ENCODE measurements at regions not wholly inside any gene's neighbourhood (a gene's known extent, or its start where the extent isn't known, plus 50 kb on each side); places are given as distances from the start of the nearest gene placed in this dataset.
"Not testable (repeated sequence)": the region's sequence is repeated elsewhere in the genome, so short reads cannot be mapped to it uniquely, and the experiment has no call there.

- intact Hi-C loops (cut with DNase I) = loop anchor here in 1 of 2 donors (10.0 kb wide), 1 partner anchor 999 kb away; no protein-coding TSS in a partner anchor
- no peak for DNase-seq (ENCODE audit: low spot score)
These were observed 390.3 kb upstream of the PKN2 start for GRCh38 chr1:88293691-88294190.

DNA sequence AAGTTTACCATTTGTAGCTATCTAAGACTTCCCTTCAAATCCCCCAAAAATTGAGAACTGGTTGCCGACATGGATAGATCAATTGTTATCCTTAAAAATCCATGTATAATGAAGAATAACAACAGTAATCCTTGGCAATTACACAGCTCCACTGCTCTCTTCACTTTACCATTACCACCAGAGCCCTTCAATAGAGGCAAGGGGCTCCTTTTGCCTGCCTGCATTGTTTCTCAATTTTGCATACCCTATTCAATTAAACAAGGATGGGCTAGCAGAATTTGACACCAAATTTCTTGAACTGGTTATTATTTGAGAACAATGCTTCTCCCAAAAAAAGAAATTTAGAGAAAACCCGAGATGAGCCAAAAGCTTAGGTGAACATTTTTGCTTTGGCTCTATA lies 387.8 kb upstream of the PKN2 start:
- DNase-seq (ENCODE audit: low spot score) = no peak
- intact Hi-C loops (cut with DNase I) = loop anchor here in 1 of 2 donors (10.0 kb wide), 1 partner anchor 1001 kb away; no protein-coding TSS in a partner anchor

- DNase-seq (ENCODE audit: low spot score) = no peak
- intact Hi-C loops (cut with DNase I) = loop anchor here in 1 of 2 donors (10.0 kb wide), 1 partner anchor 1002 kb away; no protein-coding TSS in a partner anchor
These were observed 387.4 kb upstream of the PKN2 start for GRCh38 chr1:88296642-88297041.

DNA sequence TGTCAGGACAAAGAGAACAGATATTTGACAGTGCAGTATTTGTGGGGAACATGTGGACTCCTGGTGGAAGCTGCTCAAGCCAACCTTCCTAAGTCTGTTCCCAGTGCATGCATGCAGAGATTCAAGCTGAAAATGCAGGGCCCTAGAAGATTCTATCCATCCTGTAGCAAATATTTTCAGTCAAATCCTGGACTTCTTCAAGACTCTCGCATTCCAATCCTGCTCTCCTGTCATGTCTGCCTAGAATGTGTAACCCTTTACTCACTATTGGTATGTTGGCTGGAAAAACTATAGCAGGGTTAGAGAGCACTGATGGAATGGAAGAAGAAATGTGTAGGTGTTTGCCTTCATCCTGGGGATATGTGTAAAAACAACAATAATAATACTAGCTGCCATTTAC lies 385.6 kb upstream of the PKN2 start:
- no peak for DNase-seq (ENCODE audit: low spot score)
- intact Hi-C loops (cut with DNase I) = loop anchor here in 1 of 2 donors (10.0 kb wide), 1 partner anchor 1004 kb away; no protein-coding TSS in a partner anchor

DNA sequence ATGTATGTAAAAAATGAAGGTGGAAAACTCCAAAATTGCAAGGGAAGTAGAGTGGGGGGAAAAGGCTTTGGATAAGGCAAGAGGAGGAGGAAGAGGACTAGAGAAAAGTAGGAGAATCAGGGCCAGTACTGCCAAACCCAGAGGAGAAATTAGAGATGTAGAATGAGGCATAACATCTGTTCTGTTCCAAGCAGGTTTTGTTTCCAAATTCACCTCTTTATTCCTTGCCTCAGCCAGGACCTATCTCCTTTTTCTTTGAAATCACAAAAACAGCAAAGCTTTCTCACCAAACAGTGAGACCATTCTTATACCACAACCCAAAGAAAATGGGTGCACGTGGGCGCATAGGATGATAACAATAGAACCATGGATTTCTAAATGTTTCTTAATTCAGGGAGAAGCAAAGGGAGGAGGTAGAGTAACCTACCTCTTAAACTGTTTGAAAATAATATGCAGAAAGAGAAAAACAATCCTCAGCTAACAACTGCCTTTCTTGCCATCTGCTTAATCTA lies 383.3 kb upstream of the PKN2 start:
- intact Hi-C loops (cut with DNase I) = loop anchor here in 1 of 2 donors (10.0 kb wide), 1 partner anchor 1166 kb away; no protein-coding TSS in a partner anchor
- DNase-seq (ENCODE audit: low spot score) = no peak

GRCh38 chr1:88302843-88303486 lies 381.1 kb upstream of the PKN2 start:
- DNase-seq (ENCODE audit: low spot score) = no peak
- intact Hi-C loops (cut with DNase I) = loop anchor here in 1 of 2 donors (10.0 kb wide), 1 partner anchor 1168 kb away; no protein-coding TSS in a partner anchor

DNA sequence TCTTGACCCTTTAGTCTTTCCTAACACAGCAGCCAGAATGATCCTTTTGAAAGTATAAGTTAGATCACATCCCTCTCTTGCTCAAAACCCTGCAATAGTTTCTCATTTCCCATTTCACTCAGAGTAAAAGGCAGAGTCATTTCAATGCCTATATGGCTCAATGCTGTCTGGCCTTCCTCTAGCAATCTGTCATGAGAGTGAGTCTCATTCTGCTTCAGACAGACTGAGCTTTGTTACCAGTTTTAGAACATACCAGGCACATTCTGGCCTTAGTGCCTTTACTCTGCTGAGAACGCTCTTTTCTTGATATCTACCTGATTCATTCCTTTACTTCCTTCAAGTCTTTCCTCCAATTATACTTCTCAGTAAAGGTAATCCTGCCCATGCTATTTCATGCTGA lies 372.8 kb upstream of the PKN2 start:
- DNase-seq (ENCODE audit: low spot score) = no peak
- intact Hi-C loops (cut with DNase I) = no loop called here

GRCh38 chr1:88311907-88312306 lies 372.2 kb upstream of the PKN2 start:
- DNase-seq (ENCODE audit: low spot score) = no peak
- intact Hi-C loops (cut with DNase I) = no loop called here

DNA sequence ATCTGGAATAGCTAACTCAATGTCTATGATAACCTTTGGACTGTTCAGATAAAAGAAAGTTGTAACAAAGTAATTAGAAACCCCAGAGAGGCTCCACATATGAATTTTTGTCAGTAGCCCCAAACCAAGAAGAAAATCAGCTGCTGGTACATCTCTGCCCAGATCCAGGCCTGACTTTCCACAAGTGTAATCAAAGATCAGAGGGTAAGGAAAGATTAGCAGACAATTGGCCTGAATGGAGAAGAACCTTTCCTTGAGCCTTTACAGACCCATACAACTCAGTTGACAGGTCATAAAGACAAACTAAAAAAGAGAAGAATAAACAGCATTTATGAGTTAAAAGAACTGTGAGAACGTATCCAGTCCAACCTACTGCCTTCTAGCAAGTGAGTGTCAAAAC lies 366.7 kb upstream of the PKN2 start:
- DNase-seq (ENCODE audit: low spot score) = no peak
- intact Hi-C loops (cut with DNase I) = no loop called here

GRCh38 chr1:88318740-88319139 lies 365.3 kb upstream of the PKN2 start:
- intact Hi-C loops (cut with DNase I) = no loop called here
- no peak for DNase-seq (ENCODE audit: low spot score)

GRCh38 chr1:88320291-88320690 lies 363.8 kb upstream of the PKN2 start:
- intact Hi-C loops (cut with DNase I) = no loop called here
- no peak for DNase-seq (ENCODE audit: low spot score)

GRCh38 chr1:88321706-88322105 lies 362.4 kb upstream of the PKN2 start:
- DNase-seq (ENCODE audit: low spot score) = no peak
- intact Hi-C loops (cut with DNase I) = no loop called here

GRCh38 chr1:88324899-88325298 lies 359.2 kb upstream of the PKN2 start:
- intact Hi-C loops (cut with DNase I) = no loop called here
- DNase-seq (ENCODE audit: low spot score) = no peak

GRCh38 chr1:88327391-88328267 lies 356.4 kb upstream of the PKN2 start:
- DNase-seq (ENCODE audit: low spot score) = no peak

GRCh38 chr1:88330201-88330600 lies 353.9 kb upstream of the PKN2 start:
- intact Hi-C loops (cut with DNase I) = no loop called here
- DNase-seq (ENCODE audit: low spot score) = no peak

More at GRCh38 chr1:88327391-88328267, 356.4 kb upstream of the PKN2 start:
- intact Hi-C loops (cut with DNase I) = no loop called here

DNA sequence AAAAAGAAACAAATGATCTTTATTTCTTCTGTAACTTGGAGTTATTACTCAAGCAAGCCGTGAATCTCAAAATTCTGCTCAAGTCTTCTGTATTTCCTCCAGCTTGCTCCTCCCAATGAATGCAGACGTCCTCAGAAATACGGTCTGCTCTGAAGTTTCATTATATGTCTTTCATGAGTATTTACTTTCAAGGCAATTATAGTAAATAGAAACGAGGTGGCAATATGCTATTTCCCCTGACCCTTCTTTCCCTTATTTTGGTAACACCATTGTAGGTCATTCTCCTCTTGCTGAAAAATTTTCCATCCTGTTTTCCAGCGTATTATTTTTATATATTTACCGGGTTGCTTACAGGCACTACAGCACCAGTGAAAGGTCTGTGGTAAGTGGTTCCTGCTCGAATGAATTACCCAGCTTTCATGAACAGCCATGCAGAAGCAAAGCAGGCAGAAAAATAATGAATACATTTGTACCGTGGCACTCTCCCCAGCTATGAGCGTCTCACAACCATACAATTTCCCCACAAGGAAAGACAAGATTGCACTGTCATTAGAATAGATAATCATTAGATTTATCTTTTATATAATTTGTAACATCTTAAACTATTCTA lies 350.9 kb upstream of the PKN2 start:
- no peak for DNase-seq (ENCODE audit: low spot score)
- intact Hi-C loops (cut with DNase I) = no loop called here

GRCh38 chr1:88341447-88341846 lies 342.6 kb upstream of the PKN2 start:
- intact Hi-C loops (cut with DNase I) = loop anchor here in 1 of 2 donors (10.0 kb wide), 1 partner anchor 1677 kb away; no protein-coding TSS in a partner anchor
- DNase-seq (ENCODE audit: low spot score) = no peak

DNA sequence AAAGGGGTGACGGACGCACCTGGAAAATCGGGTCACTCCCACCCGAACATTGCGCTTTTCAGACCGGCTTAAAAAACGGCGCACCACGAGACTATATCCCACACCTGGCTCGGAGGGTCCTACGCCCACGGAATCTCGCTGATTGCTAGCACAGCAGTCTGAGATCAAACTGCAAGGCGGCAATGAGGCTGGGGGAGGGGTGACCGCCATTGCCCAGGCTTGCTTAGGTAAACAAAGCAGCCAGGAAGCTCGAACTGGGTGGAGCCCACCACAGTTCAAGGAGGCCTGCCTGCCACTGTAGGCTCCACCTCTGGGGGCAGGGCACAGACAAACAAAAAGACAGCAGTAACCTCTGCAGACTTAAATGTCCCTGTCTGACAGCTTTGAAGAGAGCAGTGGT lies 342.0 kb upstream of the PKN2 start:
- intact Hi-C loops (cut with DNase I) = loop anchor here in 1 of 2 donors (10.0 kb wide), 1 partner anchor 1677 kb away; no protein-coding TSS in a partner anchor

DNA sequence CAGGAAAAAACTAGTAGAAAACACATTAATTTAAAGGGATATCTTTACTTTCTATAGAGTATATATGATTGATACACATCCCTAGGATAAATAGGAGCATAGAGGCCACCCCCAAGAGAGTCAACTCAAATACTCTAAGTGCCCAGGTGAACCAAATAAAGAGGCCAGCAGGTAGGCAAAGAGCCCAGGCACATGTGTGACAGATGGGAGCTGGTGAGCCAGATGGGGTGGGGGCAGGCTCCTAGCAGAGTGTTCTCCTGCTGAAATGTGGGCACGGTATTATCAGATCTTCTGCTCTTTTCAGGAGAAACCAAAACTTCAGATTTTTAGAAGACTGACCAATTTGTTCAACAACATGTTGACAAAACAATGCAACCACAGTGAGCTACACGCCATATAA lies 333.4 kb upstream of the PKN2 start:
- no peak for DNase-seq (ENCODE audit: low spot score)
- intact Hi-C loops (cut with DNase I) = no loop called here

More for the DNA sequence above, 342.0 kb upstream of the PKN2 start:
- DNase-seq (ENCODE audit: low spot score) = not testable (repeated sequence)
